ENCODE measurements at regions not wholly inside any gene's neighbourhood (a gene's known extent, or its start where the extent isn't known, plus 50 kb on each side); places are given as distances from the start of the nearest gene placed in this dataset.

DNA sequence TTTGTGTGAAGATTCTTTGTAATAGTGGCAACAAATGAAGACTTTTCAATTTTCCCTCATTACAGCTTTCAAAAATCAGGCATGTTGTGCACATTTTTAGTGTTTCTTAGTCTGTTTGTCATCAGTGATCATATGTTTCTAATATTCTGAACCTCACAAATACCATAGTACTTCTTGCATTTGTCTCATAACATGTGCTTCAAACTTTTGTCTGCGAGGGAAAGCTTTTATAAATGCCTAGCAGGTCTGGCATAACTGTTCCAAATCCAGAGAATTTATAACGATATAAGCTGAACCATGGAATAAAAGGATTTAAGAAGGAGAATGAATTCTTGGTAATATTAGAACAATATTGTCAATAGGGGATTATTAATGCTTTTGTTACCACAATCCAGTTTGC is 670.2 kb downstream of the RFPL4B start:
- TF ChIP-seq, protein P1, sequence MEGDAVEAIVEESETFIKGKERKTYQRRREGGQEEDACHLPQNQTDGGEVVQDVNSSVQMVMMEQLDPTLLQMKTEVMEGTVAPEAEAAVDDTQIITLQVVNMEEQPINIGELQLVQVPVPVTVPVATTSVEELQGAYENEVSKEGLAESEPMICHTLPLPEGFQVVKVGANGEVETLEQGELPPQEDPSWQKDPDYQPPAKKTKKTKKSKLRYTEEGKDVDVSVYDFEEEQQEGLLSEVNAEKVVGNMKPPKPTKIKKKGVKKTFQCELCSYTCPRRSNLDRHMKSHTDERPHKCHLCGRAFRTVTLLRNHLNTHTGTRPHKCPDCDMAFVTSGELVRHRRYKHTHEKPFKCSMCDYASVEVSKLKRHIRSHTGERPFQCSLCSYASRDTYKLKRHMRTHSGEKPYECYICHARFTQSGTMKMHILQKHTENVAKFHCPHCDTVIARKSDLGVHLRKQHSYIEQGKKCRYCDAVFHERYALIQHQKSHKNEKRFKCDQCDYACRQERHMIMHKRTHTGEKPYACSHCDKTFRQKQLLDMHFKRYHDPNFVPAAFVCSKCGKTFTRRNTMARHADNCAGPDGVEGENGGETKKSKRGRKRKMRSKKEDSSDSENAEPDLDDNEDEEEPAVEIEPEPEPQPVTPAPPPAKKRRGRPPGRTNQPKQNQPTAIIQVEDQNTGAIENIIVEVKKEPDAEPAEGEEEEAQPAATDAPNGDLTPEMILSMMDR (IDR thresholded peaks at IDR 0.05) = no peak
- TF ChIP-seq POLR2A (IDR thresholded peaks at IDR 0.05; ENCODE audit: low read depth) (no peak), POLR2AphosphoS5 (IDR thresholded peaks at IDR 0.05) (no peak)
